Cardiac fibroblast (primary cell): ENCODE measurements at regions not wholly inside any gene's neighbourhood (a gene's known extent, or its start where the extent isn't known, plus 50 kb on each side); places are given as distances from the start of the nearest gene placed in this dataset.

Source experiments
- DNase-seq, 2 donors: peaks; one replicate each; pipeline versions ENCODE4 v3.0.0 to v3.0.0-alpha.2; 2010; ENCODE audit warnings: low read depth in 2 of 2
- H3K4me3 ChIP-seq, 2 donors: replicated peaks in 1 of 2; 1 replicate in 1 of 2; 2 replicates in 1 of 2; pipeline ENCODE4 v1.5.1; 2011; ENCODE audit warnings: low read depth in 2 of 2, low read length in 2 of 2, mild to moderate bottlenecking in 2 of 2, moderate library complexity in 1 of 2
- CTCF ChIP-seq: IDR thresholded peaks from one replicate; pipeline ENCODE4 v1.5.1; 2011; ENCODE audit warnings: low read depth, mild to moderate bottlenecking, low read length, inconsistent platforms

GRCh38 chr10:70939441-70940003 lies 51.2 kb upstream of the PCBD1 start:
- TF ChIP-seq CTCF = no peak
- no peak for DNase-seq
- H3K4me3 ChIP-seq = no peak overlapping the region

DNA sequence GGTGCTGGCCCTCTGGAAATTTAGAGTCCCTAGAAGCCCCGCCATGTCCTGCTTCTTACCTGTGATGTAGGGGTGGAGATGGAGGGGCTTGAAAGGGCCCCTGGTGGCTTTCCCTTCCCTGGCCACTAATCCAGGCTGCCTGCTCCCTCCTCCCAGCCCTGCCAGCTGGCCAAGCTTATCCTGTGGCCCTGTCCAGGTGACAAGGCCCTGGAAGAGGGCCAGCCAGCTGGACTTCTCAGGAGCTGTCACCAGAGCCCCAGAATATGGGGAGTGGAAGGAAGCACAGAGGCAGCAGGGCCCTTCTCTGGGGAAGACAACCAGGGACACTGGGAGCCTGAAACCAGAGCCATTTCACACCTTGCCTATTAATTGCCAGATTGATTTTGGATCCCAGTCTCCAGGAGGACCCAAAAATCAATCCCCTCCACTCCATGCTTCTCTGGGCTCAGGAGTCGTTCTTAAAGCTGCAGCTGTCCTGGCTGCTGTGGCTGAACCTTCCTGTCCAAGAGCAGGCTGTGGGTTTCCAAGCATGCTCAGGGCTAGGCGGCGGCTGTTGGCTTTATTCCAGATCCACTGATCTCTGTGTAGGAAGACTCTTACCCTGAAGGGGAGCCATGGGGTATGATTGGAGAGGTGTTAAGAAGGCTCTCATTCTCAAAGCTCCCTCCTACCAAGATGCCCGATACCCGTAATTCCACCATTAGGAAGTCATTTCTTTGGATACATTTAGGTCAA lies 52.6 kb upstream of the PCBD1 start:
- DNase-seq = peak in 1 of 2 donors; percentile 28
- TF ChIP-seq CTCF = no peak
- H3K4me3 ChIP-seq = no peak overlapping the region

DNA sequence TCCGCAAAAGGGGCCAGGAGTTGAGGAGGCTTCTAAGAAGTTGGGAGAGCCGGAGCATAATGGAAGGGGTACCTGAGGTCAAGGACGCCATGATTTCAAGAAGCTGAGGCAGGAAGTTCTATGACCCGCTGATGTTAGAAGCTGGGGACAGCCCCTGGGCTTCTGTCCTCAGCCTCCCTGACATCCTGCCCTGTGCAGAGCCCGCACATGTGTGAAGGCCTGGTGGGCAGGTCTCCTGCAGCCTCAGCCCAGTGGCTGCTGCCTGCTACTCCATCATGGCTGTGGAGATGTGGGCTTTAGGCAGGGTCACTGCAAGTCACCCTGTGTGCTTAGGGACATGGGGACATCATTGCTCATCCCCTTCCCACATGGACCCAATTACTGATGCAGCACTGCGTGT lies 53.8 kb upstream of the PCBD1 start:
- no peak for DNase-seq
- no peak for TF ChIP-seq CTCF
- H3K4me3 ChIP-seq = no peak overlapping the region

DNA sequence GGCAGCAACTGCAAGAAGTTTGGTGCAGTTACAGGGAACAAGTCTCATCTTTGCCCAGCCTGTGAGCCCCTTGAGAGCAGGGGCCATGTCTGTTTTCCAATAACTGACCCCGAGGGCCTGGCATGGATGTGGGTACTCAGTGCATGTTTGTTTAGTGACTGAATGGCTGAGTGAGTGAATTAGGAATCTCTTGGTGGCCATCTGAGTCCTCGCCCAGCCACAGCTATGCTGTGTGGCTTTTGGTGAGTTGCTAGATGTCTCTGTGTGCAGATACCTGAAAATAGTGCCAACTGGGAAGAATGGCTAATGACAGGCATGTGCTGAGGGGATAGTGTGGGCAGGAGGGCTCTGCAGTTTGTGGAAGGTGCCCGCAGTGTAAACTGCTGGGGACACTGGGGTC lies 54.4 kb upstream of the PCBD1 start:
- no peak for TF ChIP-seq CTCF
- no peak overlapping the region for H3K4me3 ChIP-seq
- no peak for DNase-seq

- no peak for TF ChIP-seq CTCF
- DNase-seq = no peak
These were observed 54.9 kb upstream of the PCBD1 start for GRCh38 chr10:70943249-70943648.

GRCh38 chr10:70943841-70944466 lies 55.6 kb upstream of the PCBD1 start:
- H3K4me3 ChIP-seq = no peak overlapping the region
- no peak for DNase-seq
- no peak for TF ChIP-seq CTCF

More at GRCh38 chr10:70943249-70943648, 54.9 kb upstream of the PCBD1 start:
- no peak overlapping the region for H3K4me3 ChIP-seq
